ENCODE measurements at regions not wholly inside any gene's neighbourhood (a gene's known extent, or its start where the extent isn't known, plus 50 kb on each side); places are given as distances from the start of the nearest gene placed in this dataset.

DNA sequence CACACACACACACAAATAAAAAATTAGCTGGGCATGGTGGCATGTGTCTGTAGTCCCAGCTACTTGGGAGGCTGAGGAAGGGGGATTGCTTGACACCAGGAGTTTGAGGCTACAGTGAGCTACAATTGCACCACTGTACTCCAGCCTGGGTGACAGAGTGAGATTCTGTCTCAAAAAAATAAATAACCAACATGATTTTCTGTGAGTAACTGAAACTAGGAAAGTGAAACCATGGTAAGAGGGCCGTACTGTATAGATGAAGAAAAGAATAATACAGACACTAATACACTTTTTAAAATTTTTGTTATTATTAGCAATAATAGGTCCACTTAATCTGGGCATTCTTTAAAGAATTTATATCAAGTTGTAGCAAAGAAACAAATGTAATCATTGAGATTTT lies 170.9 kb downstream of the HGF start:
- TF ChIP-seq, protein P1, sequence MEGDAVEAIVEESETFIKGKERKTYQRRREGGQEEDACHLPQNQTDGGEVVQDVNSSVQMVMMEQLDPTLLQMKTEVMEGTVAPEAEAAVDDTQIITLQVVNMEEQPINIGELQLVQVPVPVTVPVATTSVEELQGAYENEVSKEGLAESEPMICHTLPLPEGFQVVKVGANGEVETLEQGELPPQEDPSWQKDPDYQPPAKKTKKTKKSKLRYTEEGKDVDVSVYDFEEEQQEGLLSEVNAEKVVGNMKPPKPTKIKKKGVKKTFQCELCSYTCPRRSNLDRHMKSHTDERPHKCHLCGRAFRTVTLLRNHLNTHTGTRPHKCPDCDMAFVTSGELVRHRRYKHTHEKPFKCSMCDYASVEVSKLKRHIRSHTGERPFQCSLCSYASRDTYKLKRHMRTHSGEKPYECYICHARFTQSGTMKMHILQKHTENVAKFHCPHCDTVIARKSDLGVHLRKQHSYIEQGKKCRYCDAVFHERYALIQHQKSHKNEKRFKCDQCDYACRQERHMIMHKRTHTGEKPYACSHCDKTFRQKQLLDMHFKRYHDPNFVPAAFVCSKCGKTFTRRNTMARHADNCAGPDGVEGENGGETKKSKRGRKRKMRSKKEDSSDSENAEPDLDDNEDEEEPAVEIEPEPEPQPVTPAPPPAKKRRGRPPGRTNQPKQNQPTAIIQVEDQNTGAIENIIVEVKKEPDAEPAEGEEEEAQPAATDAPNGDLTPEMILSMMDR (IDR thresholded peaks at IDR 0.05): no peak
- no peak for TF ChIP-seq EZH2 (IDR thresholded peaks at IDR 0.05; ENCODE audit: borderline replicate concordance, insufficient read depth, low read depth, low read length, poor library complexity, severe bottlenecking)

Measured in B cell (primary cell).